Sigmoid colon (tissue), 4 donors: ENCODE measurements at regions not wholly inside any gene's neighbourhood (a gene's known extent, or its start where the extent isn't known, plus 50 kb on each side); places are given as distances from the start of the nearest gene placed in this dataset.

Experiments
- POLR2A ChIP-seq, 2 donors: fragments of 450-650 bp; IDR thresholded peaks; one replicate each; pipeline ENCODE4 v1.6.1; 2016; ENCODE audit warnings: antibody characterized with exemption in 2 of 2, mild to moderate bottlenecking in 2 of 2, moderate library complexity in 2 of 2
- POLR2AphosphoS5 ChIP-seq, 4 donors: sonication (generic); formaldehyde crosslinking; IDR thresholded peaks; one replicate each; pipeline ENCODE4 v1.6.1; 2017; ENCODE audit warnings: antibody characterized with exemption in 4 of 4
- TF ChIP-seq, protein P1 (sequence below), 4 experiments: fragments of 450-650 bp in 3 of 4; fragments of 200-600 bp in 1 of 4; IDR thresholded peaks; one replicate each; pipeline ENCODE4 v1.5.1; 2016 to 2019; ENCODE audit warnings: antibody characterized with exemption in 4 of 4, mild to moderate bottlenecking in 3 of 4, moderate library complexity in 2 of 4

DNA sequence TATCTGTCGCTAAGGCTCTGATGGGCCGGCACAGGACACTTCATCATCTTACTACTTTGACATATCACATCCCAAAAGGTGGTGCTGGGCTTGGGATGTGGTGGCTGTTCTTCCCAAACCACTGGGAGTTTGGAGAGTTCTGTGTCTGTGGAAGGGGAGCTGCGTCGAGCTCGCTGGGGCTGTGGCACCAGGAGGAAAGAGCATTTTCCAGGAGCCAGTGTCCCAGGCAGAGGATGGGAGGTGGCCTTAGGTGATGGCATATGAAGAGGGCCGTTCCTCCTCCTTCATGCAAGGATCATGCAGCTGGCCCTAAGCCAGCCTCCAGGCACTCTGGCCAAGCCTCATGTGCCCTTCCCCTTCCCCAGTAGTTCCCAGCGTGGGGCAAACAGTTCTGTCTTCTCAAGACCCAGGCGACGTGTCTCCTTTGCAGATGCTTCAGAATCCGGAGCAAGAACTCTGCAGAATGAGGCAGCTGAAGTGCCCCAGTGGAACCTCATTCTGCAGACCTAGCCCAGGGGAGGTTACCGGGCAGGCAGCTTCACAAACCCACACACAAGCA lies 89.4 kb upstream of the TNRC6C start:
- TF ChIP-seq, protein P1, sequence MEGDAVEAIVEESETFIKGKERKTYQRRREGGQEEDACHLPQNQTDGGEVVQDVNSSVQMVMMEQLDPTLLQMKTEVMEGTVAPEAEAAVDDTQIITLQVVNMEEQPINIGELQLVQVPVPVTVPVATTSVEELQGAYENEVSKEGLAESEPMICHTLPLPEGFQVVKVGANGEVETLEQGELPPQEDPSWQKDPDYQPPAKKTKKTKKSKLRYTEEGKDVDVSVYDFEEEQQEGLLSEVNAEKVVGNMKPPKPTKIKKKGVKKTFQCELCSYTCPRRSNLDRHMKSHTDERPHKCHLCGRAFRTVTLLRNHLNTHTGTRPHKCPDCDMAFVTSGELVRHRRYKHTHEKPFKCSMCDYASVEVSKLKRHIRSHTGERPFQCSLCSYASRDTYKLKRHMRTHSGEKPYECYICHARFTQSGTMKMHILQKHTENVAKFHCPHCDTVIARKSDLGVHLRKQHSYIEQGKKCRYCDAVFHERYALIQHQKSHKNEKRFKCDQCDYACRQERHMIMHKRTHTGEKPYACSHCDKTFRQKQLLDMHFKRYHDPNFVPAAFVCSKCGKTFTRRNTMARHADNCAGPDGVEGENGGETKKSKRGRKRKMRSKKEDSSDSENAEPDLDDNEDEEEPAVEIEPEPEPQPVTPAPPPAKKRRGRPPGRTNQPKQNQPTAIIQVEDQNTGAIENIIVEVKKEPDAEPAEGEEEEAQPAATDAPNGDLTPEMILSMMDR (IDR thresholded peaks at IDR 0.05): no peak
- TF ChIP-seq POLR2A (IDR thresholded peaks at IDR 0.05) (no peak), POLR2AphosphoS5 (IDR thresholded peaks at IDR 0.05) (no peak)
